Esophagus (tissue), 2 donors: ENCODE measurements at regions not wholly inside any gene's neighbourhood (a gene's known extent, or its start where the extent isn't known, plus 50 kb on each side); places are given as distances from the start of the nearest gene placed in this dataset.
"Not testable (repeated sequence)": the region's sequence is repeated elsewhere in the genome, so short reads cannot be mapped to it uniquely, and the experiment has no call there.

Experiments
- H3K27ac ChIP-seq, 2 donors: one replicate each; pipeline ENCODE4 v1.5.1; 2013; ENCODE audit warnings: low read depth in 2 of 2, mild to moderate bottlenecking in 2 of 2, inconsistent platforms in 1 of 2, low read length in 1 of 2, moderate library complexity in 1 of 2
- H3K27me3 ChIP-seq, 2 donors: one replicate each; pipeline ENCODE4 v1.6.1; 2013; ENCODE audit warnings: low read length in 2 of 2, control low read depth in 1 of 2, mild to moderate bottlenecking in 1 of 2; ENCODE audit not compliant: insufficient read depth in 2 of 2, control insufficient read depth in 1 of 2
- H3K36me3 ChIP-seq, 2 donors: one replicate each; pipeline ENCODE4 v1.6.1; 2013; ENCODE audit warnings: low read length in 1 of 2; ENCODE audit not compliant: control insufficient read depth in 2 of 2, insufficient read depth in 2 of 2
- H3K4me1 ChIP-seq, 2 donors: one replicate each; pipeline ENCODE4 v1.6.1; 2013; ENCODE audit warnings: low read length in 1 of 2; ENCODE audit not compliant: control insufficient read depth in 2 of 2, insufficient read depth in 2 of 2
- H3K4me3 ChIP-seq, 2 donors: one replicate each; pipeline ENCODE4 v1.5.1; 2013; ENCODE audit warnings: low read length in 2 of 2, mild to moderate bottlenecking in 2 of 2, low read depth in 1 of 2, moderate library complexity in 1 of 2
- H3K9me3 ChIP-seq, 2 donors: one replicate each; pipeline ENCODE4 v1.6.1; 2013; ENCODE audit warnings: mild to moderate bottlenecking in 2 of 2, low read depth in 1 of 2, low read length in 1 of 2, moderate library complexity in 1 of 2; ENCODE audit not compliant: control insufficient read depth in 2 of 2, insufficient read depth in 1 of 2
- WGBS, 2 donors: extraction: QIAGEN DNeasy Blood & Tissue Kit; methylation state at CpG; one replicate each; pipeline ENCODE4 v1.1.7; 2013; 5-methylcytosine and 5-hydroxymethylcytosine counted together
- donor health status: healthy with polysubstance abuse.
- donor health status: Bipolar disorder and iron deficiency.

- no peaks in the 10 kb centered on the region for H3K4me1 ChIP-seq
- H3K9me3 ChIP-seq: peaks cover 0 to 9% of the 10 kb centered on the region in 2 donors
- no peaks in the 10 kb centered on the region for H3K36me3 ChIP-seq
- no peak overlapping the region for H3K27ac ChIP-seq
- no peaks in the 10 kb centered on the region for H3K27me3 ChIP-seq
- 58 to 64% methylated on average over 2 of the region's 2 CpGs for WGBS, 2 donors
- no peak overlapping the region for H3K4me3 ChIP-seq
Observed at GRCh38 chr9:30519756-30520155, 1864.7 kb upstream of the ACO1 start.

GRCh38 chr9:30522061-30522460 is 1862.4 kb upstream of the ACO1 start:
- 81 to 87% methylated on average over 2 of the region's 2 CpGs for WGBS, 2 donors
- Histone ChIP-seq H3K36me3 (no peaks in the 10 kb centered on the region), H3K4me1 (no peaks in the 10 kb centered on the region), H3K9me3 (peaks cover 0 to 3% of the 10 kb centered on the region in 2 donors), H3K4me3 (no peak overlapping the region), H3K27ac (no peak overlapping the region), H3K27me3 (no peaks in the 10 kb centered on the region)

- H3K4me1 ChIP-seq: no peaks in the 10 kb centered on the region
- peaks cover 0 to 3% of the 10 kb centered on the region in 2 donors for H3K9me3 ChIP-seq
- no peaks in the 10 kb centered on the region for H3K27me3 ChIP-seq
- no peak overlapping the region for H3K27ac ChIP-seq
- no peaks in the 10 kb centered on the region for H3K36me3 ChIP-seq
- WGBS, 2 donors: 69 to 76% methylated on average over 3 of the region's 3 CpGs
- H3K4me3 ChIP-seq: no peak overlapping the region
Observed at GRCh38 chr9:30522486-30522885, 1862.0 kb upstream of the ACO1 start.

- no peaks in the 10 kb centered on the region for H3K4me1 ChIP-seq
- WGBS, 2 donors: 63 to 75% methylated on average over 1 of the region's 1 CpG
- H3K27me3 ChIP-seq: no peaks in the 10 kb centered on the region
- peaks cover 0 to 3% of the 10 kb centered on the region in 2 donors for H3K9me3 ChIP-seq
- no peak overlapping the region for H3K27ac ChIP-seq
- H3K4me3 ChIP-seq: no peak overlapping the region
- H3K36me3 ChIP-seq: no peaks in the 10 kb centered on the region
Observed at GRCh38 chr9:30524311-30524710, 1860.1 kb upstream of the ACO1 start.

- H3K9me3 ChIP-seq: peaks cover 0 to 2% of the 10 kb centered on the region in 2 donors
- H3K4me3 ChIP-seq: no peak overlapping the region
- H3K36me3 ChIP-seq: no peaks in the 10 kb centered on the region
- no peak overlapping the region for H3K27ac ChIP-seq
- no peaks in the 10 kb centered on the region for H3K27me3 ChIP-seq
- H3K4me1 ChIP-seq: no peaks in the 10 kb centered on the region
- 91 to 96% methylated on average over 3 of the region's 3 CpGs for WGBS, 2 donors
Observed at GRCh38 chr9:30534455-30534854, 1850.0 kb upstream of the ACO1 start.

- no peak overlapping the region for H3K27ac ChIP-seq
- H3K36me3 ChIP-seq: no peaks in the 10 kb centered on the region
- WGBS, 2 donors: 72 to 73% methylated on average over 2 of the region's 2 CpGs
- no peaks in the 10 kb centered on the region for H3K4me1 ChIP-seq
- no peaks in the 10 kb centered on the region for H3K27me3 ChIP-seq
- H3K9me3 ChIP-seq: peaks cover 0 to 2% of the 10 kb centered on the region in 2 donors
- H3K4me3 ChIP-seq: no peak overlapping the region
Observed at GRCh38 chr9:30534896-30535295, 1849.5 kb upstream of the ACO1 start.

- 47 to 48% methylated on average over 3 of the region's 3 CpGs for WGBS, 2 donors
- Histone ChIP-seq H3K9me3 (peaks cover 0 to 2% of the 10 kb centered on the region in 2 donors), H3K27ac (no peak overlapping the region), H3K4me1 (no peaks in the 10 kb centered on the region), H3K4me3 (no peak overlapping the region), H3K36me3 (no peaks in the 10 kb centered on the region), H3K27me3 (no peaks in the 10 kb centered on the region)
Observed at GRCh38 chr9:30536494-30536893, 1847.9 kb upstream of the ACO1 start.

GRCh38 chr9:30539696-30540095 is 1844.7 kb upstream of the ACO1 start:
- H3K27me3 ChIP-seq, H3K4me1 ChIP-seq, H3K4me3 ChIP-seq, H3K9me3 ChIP-seq, H3K27ac ChIP-seq, H3K36me3 ChIP-seq: not testable (repeated sequence)
- 81 to 82% methylated on average over 7 to 15 of the region's 15 CpGs for WGBS, 2 donors

GRCh38 chr9:30574355-30575151 is 1809.9 kb upstream of the ACO1 start:
- H3K9me3 ChIP-seq: peaks cover 6 to 17% of the 10 kb centered on the region in 2 donors
- H3K27ac ChIP-seq: no peak overlapping the region
- H3K36me3 ChIP-seq: no peaks in the 10 kb centered on the region
- WGBS, 2 donors: 90 to 93% methylated on average over 28 of the region's 28 CpGs
- no peak overlapping the region for H3K4me3 ChIP-seq
- H3K27me3 ChIP-seq: no peaks in the 10 kb centered on the region
- no peaks in the 10 kb centered on the region for H3K4me1 ChIP-seq

GRCh38 chr9:30575218-30575617 is 1809.2 kb upstream of the ACO1 start:
- Histone ChIP-seq H3K27me3 (no peaks in the 10 kb centered on the region), H3K27ac (no peak overlapping the region), H3K4me1 (no peaks in the 10 kb centered on the region), H3K36me3 (no peaks in the 10 kb centered on the region), H3K4me3 (no peak overlapping the region), H3K9me3 (peaks cover 6 to 17% of the 10 kb centered on the region in 2 donors)
- 88 to 92% methylated on average over 16 of the region's 16 CpGs for WGBS, 2 donors
